ENCODE measurements at regions not wholly inside any gene's neighbourhood (a gene's known extent, or its start where the extent isn't known, plus 50 kb on each side); places are given as distances from the start of the nearest gene placed in this dataset.

DNA sequence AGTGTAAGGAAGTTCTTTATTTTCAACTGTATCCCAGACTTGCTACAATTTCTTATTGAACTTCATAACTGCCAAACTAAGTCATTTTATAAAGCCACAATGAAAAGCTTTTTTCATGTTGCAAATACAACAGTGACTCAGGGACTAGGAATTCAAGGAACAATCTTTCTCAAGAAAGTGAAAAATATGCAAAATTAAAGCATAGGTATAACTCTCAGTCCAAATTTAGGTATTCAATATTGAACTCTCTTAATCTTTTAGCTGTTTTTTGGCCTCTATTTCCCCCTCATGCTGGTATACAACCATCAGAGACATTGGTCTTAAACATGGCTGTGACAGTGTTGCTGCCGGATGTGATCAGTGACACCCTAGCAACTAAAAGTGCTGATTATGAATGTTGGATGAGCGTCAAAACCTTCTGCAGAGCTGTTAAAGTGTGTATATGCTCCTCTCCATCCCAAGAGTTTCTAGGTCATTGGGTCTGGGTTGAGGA lies 476.9 kb downstream of the ZNF385D start:
- H3K4me1 Mint-ChIP-seq (ENCODE audit: low read depth, unreplicated experiment): no peaks in the 10 kb centered on the region
- H3K27ac Mint-ChIP-seq (ENCODE audit: unreplicated experiment): no peak overlapping the region
- TF ChIP-seq, protein P1, sequence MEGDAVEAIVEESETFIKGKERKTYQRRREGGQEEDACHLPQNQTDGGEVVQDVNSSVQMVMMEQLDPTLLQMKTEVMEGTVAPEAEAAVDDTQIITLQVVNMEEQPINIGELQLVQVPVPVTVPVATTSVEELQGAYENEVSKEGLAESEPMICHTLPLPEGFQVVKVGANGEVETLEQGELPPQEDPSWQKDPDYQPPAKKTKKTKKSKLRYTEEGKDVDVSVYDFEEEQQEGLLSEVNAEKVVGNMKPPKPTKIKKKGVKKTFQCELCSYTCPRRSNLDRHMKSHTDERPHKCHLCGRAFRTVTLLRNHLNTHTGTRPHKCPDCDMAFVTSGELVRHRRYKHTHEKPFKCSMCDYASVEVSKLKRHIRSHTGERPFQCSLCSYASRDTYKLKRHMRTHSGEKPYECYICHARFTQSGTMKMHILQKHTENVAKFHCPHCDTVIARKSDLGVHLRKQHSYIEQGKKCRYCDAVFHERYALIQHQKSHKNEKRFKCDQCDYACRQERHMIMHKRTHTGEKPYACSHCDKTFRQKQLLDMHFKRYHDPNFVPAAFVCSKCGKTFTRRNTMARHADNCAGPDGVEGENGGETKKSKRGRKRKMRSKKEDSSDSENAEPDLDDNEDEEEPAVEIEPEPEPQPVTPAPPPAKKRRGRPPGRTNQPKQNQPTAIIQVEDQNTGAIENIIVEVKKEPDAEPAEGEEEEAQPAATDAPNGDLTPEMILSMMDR (IDR thresholded peaks at IDR 0.05; ENCODE audit: partially characterized antibody, unreplicated experiment): no peak
- no peaks in the 10 kb centered on the region for H3K36me3 Mint-ChIP-seq (ENCODE audit: unreplicated experiment)
- DNase-seq: no peak
- no peaks in the 10 kb centered on the region for H3K27me3 Mint-ChIP-seq (ENCODE audit: unreplicated experiment)
- H3K9me3 Mint-ChIP-seq (ENCODE audit: unreplicated experiment): no peaks in the 10 kb centered on the region
- no peak overlapping the region for H3K4me3 Mint-ChIP-seq (ENCODE audit: unreplicated experiment)

- Mint-ChIP-seq H3K27ac (ENCODE audit: unreplicated experiment) (no peak overlapping the region), H3K4me1 (ENCODE audit: low read depth, unreplicated experiment) (no peaks in the 10 kb centered on the region), H3K4me3 (ENCODE audit: unreplicated experiment) (no peak overlapping the region), H3K9me3 (ENCODE audit: unreplicated experiment) (no peaks in the 10 kb centered on the region), H3K36me3 (ENCODE audit: unreplicated experiment) (no peaks in the 10 kb centered on the region), H3K27me3 (ENCODE audit: unreplicated experiment) (no peaks in the 10 kb centered on the region)
- DNase-seq: no peak
- TF ChIP-seq, protein P1 (IDR thresholded peaks at IDR 0.05; ENCODE audit: partially characterized antibody, unreplicated experiment): no peak
Measured at GRCh38 chr3:21273259-21274025, 477.6 kb downstream of the ZNF385D start.

GRCh38 chr3:21271606-21272016 lies 479.4 kb downstream of the ZNF385D start:
- TF ChIP-seq, protein P1 (IDR thresholded peaks at IDR 0.05; ENCODE audit: partially characterized antibody, unreplicated experiment): no peak
- Mint-ChIP-seq H3K4me1 (ENCODE audit: low read depth, unreplicated experiment) (no peaks in the 10 kb centered on the region), H3K36me3 (ENCODE audit: unreplicated experiment) (no peaks in the 10 kb centered on the region), H3K9me3 (ENCODE audit: unreplicated experiment) (no peaks in the 10 kb centered on the region), H3K27ac (ENCODE audit: unreplicated experiment) (no peak overlapping the region), H3K4me3 (ENCODE audit: unreplicated experiment) (no peak overlapping the region), H3K27me3 (ENCODE audit: unreplicated experiment) (no peaks in the 10 kb centered on the region)
- DNase-seq: no peak

GRCh38 chr3:21269882-21270281 lies 481.1 kb downstream of the ZNF385D start:
- no peak overlapping the region for H3K27ac Mint-ChIP-seq (ENCODE audit: unreplicated experiment)
- H3K36me3 Mint-ChIP-seq (ENCODE audit: unreplicated experiment): no peaks in the 10 kb centered on the region
- TF ChIP-seq, protein P1 (IDR thresholded peaks at IDR 0.05; ENCODE audit: partially characterized antibody, unreplicated experiment): no peak
- H3K4me1 Mint-ChIP-seq (ENCODE audit: low read depth, unreplicated experiment): no peaks in the 10 kb centered on the region
- DNase-seq: no peak
- H3K4me3 Mint-ChIP-seq (ENCODE audit: unreplicated experiment): no peak overlapping the region
- H3K9me3 Mint-ChIP-seq (ENCODE audit: unreplicated experiment): no peaks in the 10 kb centered on the region
- no peaks in the 10 kb centered on the region for H3K27me3 Mint-ChIP-seq (ENCODE audit: unreplicated experiment)

DNA sequence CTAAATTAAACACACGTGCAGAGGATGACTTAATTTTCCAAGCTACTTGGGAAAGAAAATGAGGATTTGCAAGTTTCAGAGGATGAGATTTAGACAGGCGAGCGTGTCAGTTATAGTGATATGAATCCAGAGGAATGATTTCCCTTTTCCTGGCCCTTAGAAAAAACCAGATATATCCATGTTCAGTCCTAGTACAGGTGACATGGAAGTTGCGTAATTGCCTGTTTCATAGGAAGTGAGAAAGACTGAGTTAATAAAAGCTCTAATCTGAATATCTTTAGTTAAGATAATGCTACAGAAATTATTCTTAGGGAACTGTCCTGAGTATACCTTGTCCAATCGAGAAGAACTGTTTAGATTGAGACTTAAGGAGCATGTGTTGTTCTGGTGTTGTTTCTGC lies 490.5 kb downstream of the ZNF385D start:
- Mint-ChIP-seq H3K36me3 (ENCODE audit: unreplicated experiment) (peaks cover 2% of the 10 kb centered on the region), H3K27ac (ENCODE audit: unreplicated experiment) (no peak overlapping the region), H3K4me3 (ENCODE audit: unreplicated experiment) (no peak overlapping the region), H3K4me1 (ENCODE audit: low read depth, unreplicated experiment) (peaks cover 14% of the 10 kb centered on the region), H3K27me3 (ENCODE audit: unreplicated experiment) (no peaks in the 10 kb centered on the region), H3K9me3 (ENCODE audit: unreplicated experiment) (no peaks in the 10 kb centered on the region)
- DNase-seq: no peak
- TF ChIP-seq, protein P1 (IDR thresholded peaks at IDR 0.05; ENCODE audit: partially characterized antibody, unreplicated experiment): no peak

All from glutamatergic neuron (in vitro differentiated cells).